PC-3 (cell line): ENCODE measurements at regions not wholly inside any gene's neighbourhood (a gene's known extent, or its start where the extent isn't known, plus 50 kb on each side); places are given as distances from the start of the nearest gene placed in this dataset.

Source experiments
- ATAC-seq: fragments of 200-7000 bp; cut with Tn5 transposase; 2 replicates; pipeline ENCODE4 v1.9.1; 2020; ENCODE audit warnings: mild to moderate bottlenecking, moderate library complexity
- BruUV-seq: library from RNA; stranded (reverse); fragments of 400-500 nt; replicated peaks from 2 replicates; lab custom pipeline; 2021; lab: Mats Ljungman, UMichigan
- CTCF ChIA-PET: fragments of 300-600 bp; sonication (Branson Sonifier 250); formaldehyde crosslinking; loops from one replicate; lab custom pipeline; 2022; ENCODE audit warnings: antibody characterized with exemption; lab: Charles Lee
- POLR2A ChIA-PET: fragments of 300-600 bp; sonication (Branson Sonifier 250); formaldehyde crosslinking; loops from one replicate; lab custom pipeline; 2022; ENCODE audit warnings: antibody characterized with exemption; ENCODE audit not compliant: unreplicated experiment; lab: Charles Lee
- DNase-seq: peaks from one replicate; pipeline ENCODE4 v3.0.0-alpha.2; 2015
- H2AFZ ChIP-seq: fragments of 300-600 bp; sonication (generic); 2 replicates; pipeline ENCODE4 v1.6.0; 2016; ENCODE audit warnings: antibody characterized with exemption, low read length
- H3F3A ChIP-seq: fragments of 300-600 bp; sonication (generic); one replicate; pipeline ENCODE4 v1.6.0; 2017; ENCODE audit warnings: antibody characterized with exemption, low read length, control low read depth, mild to moderate bottlenecking; ENCODE audit not compliant: unreplicated experiment
- H3K27ac ChIP-seq: fragments of 300-600 bp; sonication (generic); 2 replicates; pipeline ENCODE4 v1.5.1; 2016; ENCODE audit warnings: mild to moderate bottlenecking, low read length
- H3K27me3 ChIP-seq: fragments of 300-600 bp; sonication (generic); 2 replicates; pipeline ENCODE4 v1.6.1; 2016; ENCODE audit warnings: low read length, mixed read lengths
- H3K36me3 ChIP-seq: fragments of 300-600 bp; sonication (generic); 2 replicates; pipeline ENCODE4 v1.6.1; 2016; ENCODE audit warnings: low read depth, mixed run types, low read length, mixed read lengths
- H3K4me1 ChIP-seq: fragments of 300-600 bp; sonication (generic); 2 replicates; pipeline ENCODE4 v1.5.1; 2016; ENCODE audit warnings: low read length; ENCODE audit not compliant: insufficient read depth
- H3K4me2 ChIP-seq: fragments of 300-600 bp; sonication (generic); 2 replicates; pipeline ENCODE4 v1.6.0; 2016; ENCODE audit warnings: low read length
- H3K4me3 ChIP-seq: fragments of 300-600 bp; sonication (generic); 2 replicates; pipeline ENCODE4 v1.5.1; 2016; ENCODE audit warnings: mild to moderate bottlenecking, low read length, mixed read lengths
- H3K79me2 ChIP-seq: fragments of 300-600 bp; sonication (generic); 2 replicates; pipeline ENCODE4 v1.6.1; 2017; ENCODE audit warnings: low read length, mixed read lengths
- H3K9ac ChIP-seq: fragments of 300-600 bp; sonication (generic); 2 replicates; pipeline ENCODE4 v1.6.0; 2016; ENCODE audit warnings: mild to moderate bottlenecking, low read length
- H3K9me2 ChIP-seq: fragments of 300-600 bp; sonication (generic); replicated peaks from 2 replicates; pipeline ENCODE4 v1.6.1; 2016; ENCODE audit warnings: mixed run types, low read length, mixed read lengths
- H3K9me3 ChIP-seq: fragments of 300-600 bp; sonication (generic); 2 replicates; pipeline ENCODE4 v1.6.1; 2016; ENCODE audit warnings: low read length, mixed read lengths
- H4K20me1 ChIP-seq: fragments of 300-600 bp; sonication (generic); 2 replicates; pipeline ENCODE4 v1.6.1; 2016; ENCODE audit warnings: low read length, mixed read lengths
- CTCF ChIP-seq: fragments of 300-600 bp; sonication (generic); conservative IDR thresholded peaks from 2 replicates; pipeline ENCODE4 v1.5.1; 2017; ENCODE audit warnings: antibody characterized with exemption, low read depth, mild to moderate bottlenecking, low read length
- EZH2 ChIP-seq: fragments of 300-600 bp; sonication (generic); IDR thresholded peaks from one replicate; pipeline ENCODE4 v1.6.1; 2017; ENCODE audit warnings: antibody characterized with exemption, mild to moderate bottlenecking, low read length; ENCODE audit not compliant: unreplicated experiment
- EZH2phosphoT487 ChIP-seq: fragments of 300-600 bp; sonication (generic); IDR thresholded peaks from 2 replicates; pipeline ENCODE4 v1.6.1; 2018; ENCODE audit warnings: mild to moderate bottlenecking, antibody characterized with exemption, low read length, borderline replicate concordance
- intact Hi-C: fragments of 100-400 bp; cut with micrococcal nuclease; formaldehyde crosslinking; loops from 2 replicates; pipeline ENCODE4 v1.9.0; 2023

GRCh38 chr12:116481726-116482125 lies 77.5 kb upstream of the MAP1LC3B2 start:
- no peaks in the 10 kb centered on the region for H3K36me3 ChIP-seq

GRCh38 chr12:116482179-116482578 lies 77.0 kb upstream of the MAP1LC3B2 start:
- H4K20me1 ChIP-seq, result no peaks in the 10 kb centered on the region
- no peak overlapping the region for H3K9ac ChIP-seq
- DNase-seq (no peak), ATAC-seq (no peak)
- no peaks in the 10 kb centered on the region for H3K9me2 ChIP-seq
- intact Hi-C loops, result no loop called here
- no peaks in the 10 kb centered on the region for H3K9me3 ChIP-seq
- ChIA-PET POLR2A (no interaction called here), CTCF (no interaction called here)
- H3K4me3 ChIP-seq, result no peak overlapping the region
- H2AFZ ChIP-seq, result no peak overlapping the region
- no peak for TF ChIP-seq EZH2phosphoT487
- no peaks in the 10 kb centered on the region for H3K36me3 ChIP-seq
- no peaks in the 10 kb centered on the region for H3K79me2 ChIP-seq
- H3K27me3 ChIP-seq, result no peaks in the 10 kb centered on the region
- H3K4me1 ChIP-seq, result no peaks in the 10 kb centered on the region
- H3K27ac ChIP-seq, result no peak overlapping the region
- BruUV-seq, result no TSS peak
- no peak overlapping the region for H3K4me2 ChIP-seq
- H3F3A ChIP-seq, result no peaks in the 10 kb centered on the region

More at GRCh38 chr12:116481726-116482125, 77.5 kb upstream of the MAP1LC3B2 start:
- POLR2A ChIA-PET, result interaction anchor here (0.6 kb wide), 1 partner anchor 89 kb away, joined by 3 read pairs; no protein-coding TSS in a partner anchor
- TF ChIP-seq EZH2phosphoT487, result no peak
- TF ChIP-seq CTCF, result no peak
- no peak for TF ChIP-seq EZH2
- Histone ChIP-seq H4K20me1 (no peaks in the 10 kb centered on the region), H3F3A (no peaks in the 10 kb centered on the region), H3K4me2 (no peak overlapping the region), H2AFZ (no peak overlapping the region), H3K9me3 (no peaks in the 10 kb centered on the region), H3K27ac (no peak overlapping the region), H3K9ac (no peak overlapping the region), H3K4me3 (no peak overlapping the region), H3K4me1 (no peaks in the 10 kb centered on the region), H3K27me3 (no peaks in the 10 kb centered on the region), H3K9me2 (no peaks in the 10 kb centered on the region), H3K79me2 (no peaks in the 10 kb centered on the region)
- BruUV-seq, result no TSS peak
- CTCF ChIA-PET, result no interaction called here
- intact Hi-C loops, result no loop called here
- ATAC-seq (no peak), DNase-seq (no peak)

GRCh38 chr12:116482859-116483258 lies 76.3 kb upstream of the MAP1LC3B2 start:
- no peaks in the 10 kb centered on the region for H3K79me2 ChIP-seq
- TF ChIP-seq EZH2phosphoT487 (no peak), EZH2 (no peak), CTCF (no peak)
- no peak overlapping the region for H3K4me3 ChIP-seq
- no peaks in the 10 kb centered on the region for H3K36me3 ChIP-seq
- ChIA-PET POLR2A (no interaction called here), CTCF (interaction anchor here (0.6 kb wide), 2 partner anchors 21 to 33 kb away, joined by 3 read pairs; no protein-coding TSS in a partner anchor)
- H4K20me1 ChIP-seq, result no peaks in the 10 kb centered on the region
- no peak for ATAC-seq
- H2AFZ ChIP-seq, result no peak overlapping the region
- H3K9ac ChIP-seq, result no peak overlapping the region
- H3K27ac ChIP-seq, result no peak overlapping the region
- no peaks in the 10 kb centered on the region for H3K9me2 ChIP-seq
- DNase-seq, result no peak
- no peaks in the 10 kb centered on the region for H3K27me3 ChIP-seq
- H3K4me1 ChIP-seq, result no peaks in the 10 kb centered on the region
- H3F3A ChIP-seq, result no peaks in the 10 kb centered on the region
- intact Hi-C loops, result no loop called here
- H3K4me2 ChIP-seq, result no peak overlapping the region
- no TSS peak for BruUV-seq
- H3K9me3 ChIP-seq, result no peaks in the 10 kb centered on the region
